ENCODE measurements at regions not wholly inside any gene's neighbourhood (a gene's known extent, or its start where the extent isn't known, plus 50 kb on each side); places are given as distances from the start of the nearest gene placed in this dataset.

DNA sequence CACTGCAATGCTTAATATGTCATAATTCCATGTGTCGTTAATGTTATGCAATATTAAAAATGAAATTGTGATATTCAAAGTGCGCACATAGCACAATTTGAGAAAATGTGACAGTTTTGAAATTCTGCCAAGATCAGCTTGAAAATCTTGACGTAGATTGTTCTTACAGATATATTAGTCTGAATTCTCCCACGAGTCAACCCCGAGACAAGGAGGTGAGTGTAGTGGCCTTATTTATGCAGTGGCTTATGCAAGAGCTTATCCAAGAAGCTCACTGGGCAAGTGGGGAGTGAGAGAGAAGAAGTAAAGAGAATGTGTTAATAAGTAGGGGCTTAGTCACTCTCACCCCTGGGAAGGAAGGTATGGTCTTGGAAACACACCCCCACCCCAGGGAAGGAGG is 286.1 kb upstream of the STS start:
- TF ChIP-seq, protein P1, sequence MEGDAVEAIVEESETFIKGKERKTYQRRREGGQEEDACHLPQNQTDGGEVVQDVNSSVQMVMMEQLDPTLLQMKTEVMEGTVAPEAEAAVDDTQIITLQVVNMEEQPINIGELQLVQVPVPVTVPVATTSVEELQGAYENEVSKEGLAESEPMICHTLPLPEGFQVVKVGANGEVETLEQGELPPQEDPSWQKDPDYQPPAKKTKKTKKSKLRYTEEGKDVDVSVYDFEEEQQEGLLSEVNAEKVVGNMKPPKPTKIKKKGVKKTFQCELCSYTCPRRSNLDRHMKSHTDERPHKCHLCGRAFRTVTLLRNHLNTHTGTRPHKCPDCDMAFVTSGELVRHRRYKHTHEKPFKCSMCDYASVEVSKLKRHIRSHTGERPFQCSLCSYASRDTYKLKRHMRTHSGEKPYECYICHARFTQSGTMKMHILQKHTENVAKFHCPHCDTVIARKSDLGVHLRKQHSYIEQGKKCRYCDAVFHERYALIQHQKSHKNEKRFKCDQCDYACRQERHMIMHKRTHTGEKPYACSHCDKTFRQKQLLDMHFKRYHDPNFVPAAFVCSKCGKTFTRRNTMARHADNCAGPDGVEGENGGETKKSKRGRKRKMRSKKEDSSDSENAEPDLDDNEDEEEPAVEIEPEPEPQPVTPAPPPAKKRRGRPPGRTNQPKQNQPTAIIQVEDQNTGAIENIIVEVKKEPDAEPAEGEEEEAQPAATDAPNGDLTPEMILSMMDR (IDR thresholded peaks at IDR 0.05) = no peak
- no peak for TF ChIP-seq POLR2A (IDR thresholded peaks at IDR 0.05)

Measured in testis (tissue), 2 donors.